ENCODE measurements at regions not wholly inside any gene's neighbourhood (a gene's known extent, or its start where the extent isn't known, plus 50 kb on each side); places are given as distances from the start of the nearest gene placed in this dataset.
A peak's percentile ranks its signal among the peaks of the same experiment; 100 is the strongest.

DNA sequence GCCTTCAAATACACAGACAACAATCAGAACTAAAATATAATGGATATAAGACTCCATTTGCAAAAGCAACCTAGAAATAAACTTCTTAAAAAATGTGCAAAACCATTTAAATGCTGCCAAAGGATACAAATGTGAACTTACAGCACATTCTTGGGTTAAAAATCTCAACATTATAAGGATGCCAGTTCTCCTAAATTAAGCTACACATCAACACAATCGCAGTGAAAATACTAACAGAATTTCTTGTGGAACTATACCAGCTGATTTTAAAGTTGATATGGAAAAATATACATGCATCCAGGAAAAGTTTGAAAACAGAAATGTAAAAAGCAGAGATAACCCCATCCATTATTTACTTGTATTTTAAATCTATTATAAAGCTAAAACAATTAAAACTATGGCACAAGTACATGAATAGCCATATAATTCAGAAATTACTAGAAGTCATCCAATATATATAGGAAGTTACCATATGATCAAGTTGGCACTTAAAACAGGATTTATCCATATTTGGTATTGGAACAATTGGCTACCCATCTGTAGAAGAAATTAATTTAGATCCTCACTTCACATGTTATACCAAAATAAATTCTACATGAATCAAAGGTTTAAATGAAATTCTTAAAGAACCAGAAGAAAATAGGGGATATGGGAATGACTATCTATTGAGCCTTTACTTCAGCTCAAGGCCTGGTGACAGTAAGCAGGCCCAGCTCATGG is 151.7 kb upstream of the GLI2 start:
- intact Hi-C loops (cut with DNase I) = loop anchor here in 2 of 10 donors (10.0 kb wide), 2 partner anchors 91 to 239 kb away; partner anchors contain the start of gene INHBB (in 1 of the 2)

DNA sequence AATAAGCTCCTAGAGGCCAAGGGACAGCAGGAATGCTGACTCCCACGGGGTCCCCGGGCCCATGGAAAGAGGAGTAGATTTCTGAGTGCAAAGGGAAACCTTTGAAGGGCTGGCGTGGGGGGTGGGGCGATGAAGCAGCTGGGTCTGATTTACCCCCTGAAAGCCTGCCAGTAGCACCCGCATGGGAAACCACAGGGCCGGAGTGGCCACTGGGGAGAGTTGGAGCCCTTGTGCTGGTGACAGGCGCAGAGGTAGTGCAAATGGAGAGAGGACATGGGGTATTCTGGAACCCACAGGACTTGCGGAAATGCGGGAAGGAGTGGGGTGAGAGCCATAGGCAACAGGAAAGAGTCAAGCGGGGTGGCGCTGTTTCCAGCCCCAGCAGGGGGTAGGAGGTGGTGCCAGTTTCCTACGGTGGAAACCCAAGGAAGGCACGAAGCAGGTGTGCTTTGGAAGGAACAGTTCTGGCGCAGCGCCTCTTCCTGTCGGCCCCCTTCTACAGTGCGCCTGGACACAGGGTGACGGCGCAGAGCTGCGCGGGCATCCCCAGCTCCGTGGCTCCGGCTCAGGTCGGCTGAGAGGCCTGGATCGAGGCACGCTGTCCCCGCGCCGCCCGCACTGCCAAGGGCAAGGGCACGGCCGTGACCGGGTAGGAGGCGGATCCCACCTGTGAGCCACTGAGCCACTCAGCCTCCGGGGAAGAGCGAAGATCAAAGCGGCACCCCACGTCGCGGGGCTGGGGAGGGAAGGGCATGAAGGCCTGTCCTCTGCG is 149.0 kb upstream of the GLI2 start:
- H3K9me3 ChIP-seq = peaks cover 0 to 14% (median 0%) of the 10 kb centered on the region in 12 donors
- H3K36me3 ChIP-seq = no peaks in the 10 kb centered on the region
- H3K27me3 ChIP-seq = peaks cover 0 to 36% (median 14%) of the 10 kb centered on the region in 9 donors
- WGBS, 4 donors = 26 to 44% (median 39%) methylated on average over 21 to 41 of the region's 41 CpGs
- DNase-seq (peak in 2 of 5 donors; percentile 50 to 61), ATAC-seq (peak in 3 of 4 donors; percentile 68 to 77 (median 73))
- no peak for TF ChIP-seq CTCF (IDR thresholded peaks at IDR 0.05)
- TF ChIP-seq POLR2A (IDR thresholded peaks at IDR 0.05) = no peak
- H3K4me1 ChIP-seq = peaks cover 0 to 15% (median 0%) of the 10 kb centered on the region in 12 donors
- peak overlapping the region in 5 of 12 donors; percentile 12 to 35 (median 26) for H3K4me3 ChIP-seq
- H3K27ac ChIP-seq = no peak overlapping the region
- intact Hi-C loops (cut with DNase I) = loop anchor here in 2 of 10 donors (10.0 kb wide), 2 partner anchors 88 to 242 kb away; partner anchors contain the start of gene INHBB (in 1 of the 2)

More for the DNA sequence above, 151.7 kb upstream of the GLI2 start:
- TF ChIP-seq CTCF (IDR thresholded peaks at IDR 0.05) = no peak
- TF ChIP-seq POLR2A (IDR thresholded peaks at IDR 0.05) = no peak
- WGBS, 4 donors = 89 to 95% (median 92%) methylated on average over 1 of the region's 1 CpG
- Histone ChIP-seq H3K27me3 (peaks cover 0 to 32% (median 14%) of the 10 kb centered on the region in 9 donors), H3K9me3 (peaks cover 0 to 14% (median 0%) of the 10 kb centered on the region in 12 donors), H3K27ac (no peak overlapping the region), H3K36me3 (no peaks in the 10 kb centered on the region), H3K4me1 (peaks cover 0 to 13% (median 0%) of the 10 kb centered on the region in 12 donors), H3K4me3 (no peak overlapping the region)
- ATAC-seq (no peak), DNase-seq (no peak)

- intact Hi-C loops (cut with DNase I) = loop anchor here in 2 of 10 donors (10.0 kb wide), 2 partner anchors 87 to 243 kb away; partner anchors contain the start of gene INHBB (in 1 of the 2)
- H3K27ac ChIP-seq = no peak overlapping the region
- H3K27me3 ChIP-seq = peaks cover 0 to 36% (median 14%) of the 10 kb centered on the region in 9 donors
- no peaks in the 10 kb centered on the region for H3K36me3 ChIP-seq
- DNase-seq (peak in 1 of 5 donors; percentile 65), ATAC-seq (peak in 2 of 4 donors; percentile 27 to 47)
- peaks cover 0 to 14% (median 0%) of the 10 kb centered on the region in 12 donors for H3K9me3 ChIP-seq
- H3K4me3 ChIP-seq = peak overlapping the region in 6 of 12 donors; percentile 9 to 35 (median 25)
- H3K4me1 ChIP-seq = peaks cover 0 to 15% (median 0%) of the 10 kb centered on the region in 12 donors
- WGBS, 4 donors = 9 to 63% (median 14%) methylated on average over 5 to 68 of the region's 68 CpGs
- TF ChIP-seq CTCF (IDR thresholded peaks at IDR 0.05) (peak in 4 of 12 donors; percentile 6 to 21 (median 15)), POLR2A (IDR thresholded peaks at IDR 0.05) (no peak)
Observed at GRCh38 chr2:120587279-120587996, 148.2 kb upstream of the GLI2 start.

All from heart left ventricle (tissue), 16 donors.